WTC11 (cell line): ENCODE measurements at regions not wholly inside any gene's neighbourhood (a gene's known extent, or its start where the extent isn't known, plus 50 kb on each side); places are given as distances from the start of the nearest gene placed in this dataset.

Source experiments
- ATF1 ChIP-seq: sonication (generic); formaldehyde crosslinking; IDR thresholded peaks from 2 replicates; pipeline ENCODE4 v1.8.1; 2023; ENCODE audit warnings: mild to moderate bottlenecking, moderate library complexity, missing genetic modification reagents
- CREB1 ChIP-seq: sonication (generic); formaldehyde crosslinking; IDR thresholded peaks from 2 replicates; pipeline ENCODE4 v1.8.0; 2023; ENCODE audit warnings: mild to moderate bottlenecking, missing genetic modification reagents
- CTCF ChIP-seq: fragments of 200-600 bp; IDR thresholded peaks from 2 replicates; pipeline ENCODE4 v1.8.0; 2022; ENCODE audit warnings: antibody characterized with exemption
- ELF4 ChIP-seq: sonication (generic); formaldehyde crosslinking; IDR thresholded peaks from 2 replicates; pipeline ENCODE4 v1.8.1; 2022; ENCODE audit warnings: low read depth, mild to moderate bottlenecking, moderate library complexity, missing genetic modification reagents
- EMX1 ChIP-seq: fragments of 250-450 bp; sonication (Bioruptor Pico); IDR thresholded peaks from 2 replicates; pipeline ENCODE4 v1.8.0; 2021; ENCODE audit warnings: mild to moderate bottlenecking
- FOXP1 ChIP-seq: sonication (generic); formaldehyde crosslinking; IDR thresholded peaks from 2 replicates; pipeline ENCODE4 v1.8.0; 2022; ENCODE audit warnings: missing genetic modification reagents, mild to moderate bottlenecking, moderate library complexity, borderline replicate concordance
- HMGA2 ChIP-seq: fragments of 250-450 bp; sonication (Bioruptor Pico); IDR thresholded peaks from 2 replicates; pipeline ENCODE4 v1.4.0; 2021; ENCODE audit warnings: mild to moderate bottlenecking, moderate library complexity
- ZNF423 ChIP-seq: fragments of 250-450 bp; sonication (Bioruptor Pico); IDR thresholded peaks from 2 replicates; pipeline ENCODE4 v2.1.2; 2022; ENCODE audit warnings: mild to moderate bottlenecking, moderate library complexity
- TF ChIP-seq, protein P1 (sequence below): sonication (generic); formaldehyde crosslinking; IDR thresholded peaks from 2 replicates; pipeline ENCODE4 v1.8.0; 2023; ENCODE audit warnings: mild to moderate bottlenecking, missing genetic modification reagents

DNA sequence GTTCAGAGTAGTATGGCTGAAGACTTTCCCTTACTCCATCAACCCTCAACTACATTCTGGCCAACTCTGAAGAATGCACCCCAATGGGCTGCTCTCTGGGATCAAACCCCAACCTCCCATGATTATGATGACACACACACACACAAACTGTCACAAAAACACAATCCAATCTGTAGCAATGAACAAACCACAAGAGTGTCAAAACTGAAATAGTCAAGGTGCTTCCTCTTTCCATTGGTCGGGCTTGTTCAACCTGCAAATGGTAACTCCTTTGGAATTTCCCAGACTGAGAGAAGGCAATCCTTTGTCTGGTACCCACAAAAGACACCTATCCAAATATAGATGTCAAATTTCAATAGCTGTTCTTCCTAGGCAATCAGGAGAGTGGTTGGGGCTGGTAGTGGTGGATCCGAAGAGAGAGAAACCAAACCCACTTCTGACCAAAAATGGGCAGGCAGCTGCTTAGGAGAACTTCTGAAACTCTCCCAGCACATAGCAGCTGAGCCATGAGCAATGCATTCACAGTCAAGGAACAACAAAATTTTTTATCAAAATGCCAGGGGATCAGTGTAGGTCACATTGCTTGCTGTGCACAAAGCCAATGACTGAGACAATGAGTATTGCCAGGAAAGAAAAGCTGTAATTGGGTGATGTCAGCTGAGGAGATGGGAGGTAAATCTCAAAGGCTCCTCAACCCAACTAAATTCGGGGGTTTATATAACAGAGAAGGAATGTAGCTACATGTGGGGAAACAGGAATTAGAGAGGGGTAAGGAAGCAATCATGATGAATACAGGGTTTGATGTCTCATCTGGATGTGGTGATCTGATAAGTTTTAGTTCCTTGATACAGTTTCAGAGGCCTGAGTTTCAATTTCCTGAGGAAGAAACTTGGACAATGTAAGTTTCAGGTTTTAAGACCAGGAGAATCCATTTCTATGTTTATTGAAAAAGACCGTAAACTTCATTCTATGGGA lies 191.4 kb downstream of the KITLG start:
- TF ChIP-seq ATF1 (CRISPR knock-in tag) (no peak), EMX1 (CRISPR knock-in tag) (no peak), CTCF (no peak), ZNF423 (no peak), HMGA2 (CRISPR knock-in tag) (no peak), FOXP1 (CRISPR knock-in tag) (no peak), ELF4 (CRISPR knock-in tag) (no peak), CREB1 (CRISPR knock-in tag) (no peak)
- TF ChIP-seq, protein P1, sequence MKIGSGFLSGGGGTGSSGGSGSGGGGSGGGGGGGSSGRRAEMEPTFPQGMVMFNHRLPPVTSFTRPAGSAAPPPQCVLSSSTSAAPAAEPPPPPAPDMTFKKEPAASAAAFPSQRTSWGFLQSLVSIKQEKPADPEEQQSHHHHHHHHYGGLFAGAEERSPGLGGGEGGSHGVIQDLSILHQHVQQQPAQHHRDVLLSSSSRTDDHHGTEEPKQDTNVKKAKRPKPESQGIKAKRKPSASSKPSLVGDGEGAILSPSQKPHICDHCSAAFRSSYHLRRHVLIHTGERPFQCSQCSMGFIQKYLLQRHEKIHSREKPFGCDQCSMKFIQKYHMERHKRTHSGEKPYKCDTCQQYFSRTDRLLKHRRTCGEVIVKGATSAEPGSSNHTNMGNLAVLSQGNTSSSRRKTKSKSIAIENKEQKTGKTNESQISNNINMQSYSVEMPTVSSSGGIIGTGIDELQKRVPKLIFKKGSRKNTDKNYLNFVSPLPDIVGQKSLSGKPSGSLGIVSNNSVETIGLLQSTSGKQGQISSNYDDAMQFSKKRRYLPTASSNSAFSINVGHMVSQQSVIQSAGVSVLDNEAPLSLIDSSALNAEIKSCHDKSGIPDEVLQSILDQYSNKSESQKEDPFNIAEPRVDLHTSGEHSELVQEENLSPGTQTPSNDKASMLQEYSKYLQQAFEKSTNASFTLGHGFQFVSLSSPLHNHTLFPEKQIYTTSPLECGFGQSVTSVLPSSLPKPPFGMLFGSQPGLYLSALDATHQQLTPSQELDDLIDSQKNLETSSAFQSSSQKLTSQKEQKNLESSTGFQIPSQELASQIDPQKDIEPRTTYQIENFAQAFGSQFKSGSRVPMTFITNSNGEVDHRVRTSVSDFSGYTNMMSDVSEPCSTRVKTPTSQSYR (CRISPR knock-in tag), result no peak
